Spleen (tissue), 7 donors: ENCODE measurements at regions not wholly inside any gene's neighbourhood (a gene's known extent, or its start where the extent isn't known, plus 50 kb on each side); places are given as distances from the start of the nearest gene placed in this dataset.

ENCODE experiments used
- POLR2A ChIP-seq, 3 donors: fragments of 450-650 bp; IDR thresholded peaks; one replicate each; pipeline ENCODE4 v1.5.1; 2017; ENCODE audit warnings: antibody characterized with exemption in 3 of 3, mild to moderate bottlenecking in 1 of 3
- POLR2AphosphoS5 ChIP-seq, 3 donors: sonication (generic); formaldehyde crosslinking; IDR thresholded peaks; one replicate each; pipeline ENCODE4 v1.5.1; 2017; ENCODE audit warnings: antibody characterized with exemption in 3 of 3
- TF ChIP-seq, protein P1 (sequence below), 11 experiments: fragments of 200-600 bp in 7 of 11; fragments of 450-650 bp in 4 of 11; sonication (generic) in 4 of 11; IDR thresholded peaks in 8 of 11; conservative IDR thresholded peaks in 3 of 11; 1 replicate in 7 of 11; 2 replicates in 4 of 11; pipeline versions ENCODE4 v1.4.0 to v1.8.0; 2016 to 2021; ENCODE audit warnings: antibody characterized with exemption in 11 of 11, inconsistent platforms in 4 of 11, mild to moderate bottlenecking in 1 of 11
- donor health status: DM: no; HTN: no; CAD: no; lungs with moderate emphysema.
- donor health status: DM: no; HTN: no; CAD: no.
- donor health status: DM: no; HTN: no; CAD: no.

DNA sequence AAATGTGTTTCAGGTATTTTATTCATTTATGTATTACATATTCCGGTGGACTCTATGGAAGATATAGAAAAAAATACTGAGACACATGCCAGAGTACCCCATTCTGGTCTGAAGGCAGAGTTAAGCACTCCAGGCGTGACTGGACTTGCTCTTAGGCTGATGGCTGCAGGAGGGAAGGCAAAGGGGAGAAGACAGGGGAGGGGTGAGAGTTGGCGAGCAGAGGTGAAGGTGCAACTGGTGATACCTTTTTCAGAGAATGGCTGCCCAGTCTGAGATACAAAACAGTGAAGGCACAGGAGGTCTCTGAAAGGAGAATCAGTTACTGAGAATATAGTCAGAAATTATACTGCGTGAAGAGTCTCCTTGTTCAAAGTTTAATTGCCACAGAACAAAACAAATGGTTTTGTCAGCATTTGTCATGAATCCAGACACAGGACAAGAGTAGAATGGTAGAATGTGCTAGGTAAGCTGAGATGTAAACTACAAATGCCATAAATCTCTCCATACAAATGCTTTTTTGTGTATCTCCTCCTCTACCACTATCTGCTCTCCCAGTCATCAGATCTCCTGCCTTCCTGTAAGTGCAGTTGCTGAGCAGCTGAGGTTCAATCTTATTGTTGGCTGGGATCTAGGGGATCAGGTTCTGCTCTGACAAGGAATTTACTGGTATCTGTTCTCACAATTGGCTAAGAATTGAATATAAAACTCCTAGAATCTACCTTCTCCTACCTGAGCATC lies 104.2 kb upstream of the DST start:
- TF ChIP-seq, protein P1, sequence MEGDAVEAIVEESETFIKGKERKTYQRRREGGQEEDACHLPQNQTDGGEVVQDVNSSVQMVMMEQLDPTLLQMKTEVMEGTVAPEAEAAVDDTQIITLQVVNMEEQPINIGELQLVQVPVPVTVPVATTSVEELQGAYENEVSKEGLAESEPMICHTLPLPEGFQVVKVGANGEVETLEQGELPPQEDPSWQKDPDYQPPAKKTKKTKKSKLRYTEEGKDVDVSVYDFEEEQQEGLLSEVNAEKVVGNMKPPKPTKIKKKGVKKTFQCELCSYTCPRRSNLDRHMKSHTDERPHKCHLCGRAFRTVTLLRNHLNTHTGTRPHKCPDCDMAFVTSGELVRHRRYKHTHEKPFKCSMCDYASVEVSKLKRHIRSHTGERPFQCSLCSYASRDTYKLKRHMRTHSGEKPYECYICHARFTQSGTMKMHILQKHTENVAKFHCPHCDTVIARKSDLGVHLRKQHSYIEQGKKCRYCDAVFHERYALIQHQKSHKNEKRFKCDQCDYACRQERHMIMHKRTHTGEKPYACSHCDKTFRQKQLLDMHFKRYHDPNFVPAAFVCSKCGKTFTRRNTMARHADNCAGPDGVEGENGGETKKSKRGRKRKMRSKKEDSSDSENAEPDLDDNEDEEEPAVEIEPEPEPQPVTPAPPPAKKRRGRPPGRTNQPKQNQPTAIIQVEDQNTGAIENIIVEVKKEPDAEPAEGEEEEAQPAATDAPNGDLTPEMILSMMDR (IDR thresholded peaks at IDR 0.05 in 8 of 11, conservative IDR thresholded peaks at IDR 0.05 in 3 of 11): no peak
- TF ChIP-seq POLR2AphosphoS5 (IDR thresholded peaks at IDR 0.05) (no peak), POLR2A (IDR thresholded peaks at IDR 0.05) (no peak)
